ENCODE measurements at regions not wholly inside any gene's neighbourhood (a gene's known extent, or its start where the extent isn't known, plus 50 kb on each side); places are given as distances from the start of the nearest gene placed in this dataset.

- no peak for TF ChIP-seq CTCF (IDR thresholded peaks at IDR 0.05)
- intact Hi-C loops (cut with DNase I; ENCODE audit: low total_unique reads): loop anchor here (5.0 kb wide), 1 partner anchor 93 kb away; no protein-coding TSS in a partner anchor
- Histone ChIP-seq H3K4me3 (no peak overlapping the region), H3K27me3 (no peaks in the 10 kb centered on the region), H3K36me3 (no peaks in the 10 kb centered on the region), H3K4me1 (peaks cover 0 to 9% (median 0%) of the 10 kb centered on the region in 4 donors), H3K27ac (no peak overlapping the region), H3K9me3 (no peaks in the 10 kb centered on the region)
- no peak for DNase-seq
These were observed 99.2 kb upstream of the LIFR start for GRCh38 chr5:38655691-38656090.

- Histone ChIP-seq H3K27ac (no peak overlapping the region), H3K27me3 (no peaks in the 10 kb centered on the region), H3K4me3 (no peak overlapping the region), H3K9me3 (no peaks in the 10 kb centered on the region), H3K36me3 (no peaks in the 10 kb centered on the region), H3K4me1 (peaks cover 0 to 11% (median 0%) of the 10 kb centered on the region in 4 donors)
- intact Hi-C loops (cut with DNase I; ENCODE audit: low total_unique reads): loop anchor here (5.0 kb wide), 1 partner anchor 94 kb away; no protein-coding TSS in a partner anchor
- no peak for TF ChIP-seq CTCF (IDR thresholded peaks at IDR 0.05)
- no peak for DNase-seq
These were observed 100.1 kb upstream of the LIFR start for GRCh38 chr5:38656568-38656967.

- Histone ChIP-seq H3K27me3 (no peaks in the 10 kb centered on the region), H3K27ac (no peak overlapping the region), H3K4me1 (peaks cover 0 to 16% (median 0%) of the 10 kb centered on the region in 4 donors), H3K36me3 (no peaks in the 10 kb centered on the region), H3K9me3 (no peaks in the 10 kb centered on the region), H3K4me3 (no peak overlapping the region)
- intact Hi-C loops (cut with DNase I; ENCODE audit: low total_unique reads): loop anchor here (5.0 kb wide), 1 partner anchor 95 kb away; no protein-coding TSS in a partner anchor
- no peak for TF ChIP-seq CTCF (IDR thresholded peaks at IDR 0.05)
- DNase-seq: no peak
These were observed 100.6 kb upstream of the LIFR start for GRCh38 chr5:38657020-38657419.

- H3K27me3 ChIP-seq: no peaks in the 10 kb centered on the region
- H3K4me3 ChIP-seq: no peak overlapping the region
- H3K9me3 ChIP-seq: no peaks in the 10 kb centered on the region
- H3K36me3 ChIP-seq: no peaks in the 10 kb centered on the region
- no peak for TF ChIP-seq CTCF (IDR thresholded peaks at IDR 0.05)
- intact Hi-C loops (cut with DNase I; ENCODE audit: low total_unique reads): no loop called here
- H3K27ac ChIP-seq: no peak overlapping the region
- DNase-seq: no peak
- H3K4me1 ChIP-seq: peaks cover 0 to 23% (median 10%) of the 10 kb centered on the region in 4 donors
These were observed 103.8 kb upstream of the LIFR start for GRCh38 chr5:38660194-38660668.

- intact Hi-C loops (cut with DNase I; ENCODE audit: low total_unique reads): no loop called here
- Histone ChIP-seq H3K9me3 (no peaks in the 10 kb centered on the region), H3K4me1 (peaks cover 0 to 40% (median 22%) of the 10 kb centered on the region in 4 donors), H3K4me3 (no peak overlapping the region), H3K36me3 (no peaks in the 10 kb centered on the region), H3K27ac (peak overlapping the region in 1 of 2 donors; percentile 46), H3K27me3 (no peaks in the 10 kb centered on the region)
- no peak for TF ChIP-seq CTCF (IDR thresholded peaks at IDR 0.05)
- no peak for DNase-seq
These were observed 105.6 kb upstream of the LIFR start for GRCh38 chr5:38662090-38662489.

GRCh38 chr5:38663249-38663648 lies 106.8 kb upstream of the LIFR start:
- Histone ChIP-seq H3K27ac (no peak overlapping the region), H3K27me3 (no peaks in the 10 kb centered on the region)
- intact Hi-C loops (cut with DNase I; ENCODE audit: low total_unique reads): no loop called here

More at GRCh38 chr5:38663249-38663648, 106.8 kb upstream of the LIFR start:
- H3K36me3 ChIP-seq: no peaks in the 10 kb centered on the region
- peaks cover 0 to 40% (median 22%) of the 10 kb centered on the region in 4 donors for H3K4me1 ChIP-seq
- H3K4me3 ChIP-seq: no peak overlapping the region
- DNase-seq: no peak
- no peak for TF ChIP-seq CTCF (IDR thresholded peaks at IDR 0.05)
- no peaks in the 10 kb centered on the region for H3K9me3 ChIP-seq

All from tibial artery (tissue), 4 donors.